ENCODE measurements at regions not wholly inside any gene's neighbourhood (a gene's known extent, or its start where the extent isn't known, plus 50 kb on each side); places are given as distances from the start of the nearest gene placed in this dataset.

- no peak overlapping the region for H3K4me3 ChIP-seq
- H3K36me3 ChIP-seq, result no peaks in the 10 kb centered on the region
- H3K4me1 ChIP-seq, result peaks cover 0 to 17% (median 3%) of the 10 kb centered on the region in 3 donors
- TF ChIP-seq CTCF (IDR thresholded peaks at IDR 0.05) (no peak), POLR2A (IDR thresholded peaks at IDR 0.05) (no peak)
- intact Hi-C loops (cut with DNase I), result no loop called here
- no peak for DNase-seq
- 40 to 44% methylated on average over 3 of the region's 3 CpGs for WGBS, 2 donors
- peak overlapping the region in 1 of 4 donors; percentile 45 for H3K27ac ChIP-seq
- H3K9me3 ChIP-seq, result no peaks in the 10 kb centered on the region
- no peaks in the 10 kb centered on the region for H3K27me3 ChIP-seq
Observed at GRCh38 chr2:150812066-150812465, 324.6 kb upstream of the RND3 start.

- TF ChIP-seq POLR2A (IDR thresholded peaks at IDR 0.05), result no peak
- peak in 1 of 6 experiments; percentile 5 for TF ChIP-seq CTCF (IDR thresholded peaks at IDR 0.05)
- Histone ChIP-seq H3K36me3 (no peaks in the 10 kb centered on the region), H3K4me3 (no peak overlapping the region), H3K4me1 (peaks cover 0 to 17% (median 3%) of the 10 kb centered on the region in 3 donors), H3K27ac (peak overlapping the region in 2 of 4 donors; percentile 45 to 62), H3K27me3 (no peaks in the 10 kb centered on the region), H3K9me3 (no peaks in the 10 kb centered on the region)
- intact Hi-C loops (cut with DNase I), result no loop called here
- WGBS, 2 donors, result 11 to 24% methylated on average over 5 of the region's 5 CpGs
- DNase-seq, result no peak
Observed at GRCh38 chr2:150811259-150811855, 323.9 kb upstream of the RND3 start.

- Histone ChIP-seq H3K27me3 (no peaks in the 10 kb centered on the region), H3K27ac (no peak overlapping the region), H3K4me1 (peaks cover 0 to 17% (median 3%) of the 10 kb centered on the region in 3 donors), H3K36me3 (no peaks in the 10 kb centered on the region), H3K4me3 (no peak overlapping the region), H3K9me3 (no peaks in the 10 kb centered on the region)
- WGBS, 2 donors, result 73 to 91% methylated on average over 2 of the region's 2 CpGs
- intact Hi-C loops (cut with DNase I), result no loop called here
- DNase-seq, result no peak
- no peak for TF ChIP-seq CTCF (IDR thresholded peaks at IDR 0.05)
- no peak for TF ChIP-seq POLR2A (IDR thresholded peaks at IDR 0.05)
Observed at GRCh38 chr2:150809103-150809502, 321.6 kb upstream of the RND3 start.

- Histone ChIP-seq H3K4me3 (no peak overlapping the region), H3K27me3 (no peaks in the 10 kb centered on the region), H3K4me1 (peaks cover 0 to 9% (median 0%) of the 10 kb centered on the region in 3 donors), H3K27ac (no peak overlapping the region), H3K9me3 (no peaks in the 10 kb centered on the region), H3K36me3 (no peaks in the 10 kb centered on the region)
- 38 to 45% methylated on average over 4 of the region's 4 CpGs for WGBS, 2 donors
- TF ChIP-seq CTCF (IDR thresholded peaks at IDR 0.05) (no peak), POLR2A (IDR thresholded peaks at IDR 0.05) (no peak)
- intact Hi-C loops (cut with DNase I), result no loop called here
- no peak for DNase-seq
Observed at GRCh38 chr2:150806336-150806735, 318.9 kb upstream of the RND3 start.

GRCh38 chr2:150803689-150804398 lies 316.4 kb upstream of the RND3 start:
- intact Hi-C loops (cut with DNase I), result no loop called here
- H3K4me1 ChIP-seq, result no peaks in the 10 kb centered on the region
- DNase-seq, result no peak
- no peak overlapping the region for H3K27ac ChIP-seq
- H3K4me3 ChIP-seq, result no peak overlapping the region
- 48 to 60% methylated on average over 3 to 6 of the region's 6 CpGs for WGBS, 2 donors
- H3K9me3 ChIP-seq, result no peaks in the 10 kb centered on the region
- H3K27me3 ChIP-seq, result no peaks in the 10 kb centered on the region
- H3K36me3 ChIP-seq, result no peaks in the 10 kb centered on the region
- no peak for TF ChIP-seq POLR2A (IDR thresholded peaks at IDR 0.05)
- no peak for TF ChIP-seq CTCF (IDR thresholded peaks at IDR 0.05)

Data from esophagus squamous epithelium (tissue), 5 donors.